ENCODE measurements at regions not wholly inside any gene's neighbourhood (a gene's known extent, or its start where the extent isn't known, plus 50 kb on each side); places are given as distances from the start of the nearest gene placed in this dataset.
"Not testable (repeated sequence)": the region's sequence is repeated elsewhere in the genome, so short reads cannot be mapped to it uniquely, and the experiment has no call there.

DNA sequence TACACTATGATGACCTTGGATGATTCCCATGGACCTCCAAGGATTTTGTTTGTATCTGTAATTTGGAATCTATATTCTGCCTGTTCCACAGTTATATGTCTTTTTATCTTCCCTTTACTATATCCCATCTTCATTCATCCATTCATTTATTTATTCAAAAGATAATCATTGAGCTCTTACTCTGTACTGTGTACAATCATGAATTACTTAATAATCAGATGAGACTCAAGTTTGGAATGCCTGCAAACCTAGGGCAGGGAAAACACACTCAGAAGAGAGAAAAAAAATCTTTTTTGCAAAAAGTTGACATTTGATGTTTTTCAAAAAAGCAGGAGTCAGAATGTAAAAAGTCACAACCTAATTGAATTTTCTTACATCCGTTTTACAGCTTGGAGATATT lies 170.2 kb upstream of the GNAI1 start:
- no peak for DNase-seq (ENCODE audit: low read depth in 2 of 3, low spot score in 1 of 3)

DNA sequence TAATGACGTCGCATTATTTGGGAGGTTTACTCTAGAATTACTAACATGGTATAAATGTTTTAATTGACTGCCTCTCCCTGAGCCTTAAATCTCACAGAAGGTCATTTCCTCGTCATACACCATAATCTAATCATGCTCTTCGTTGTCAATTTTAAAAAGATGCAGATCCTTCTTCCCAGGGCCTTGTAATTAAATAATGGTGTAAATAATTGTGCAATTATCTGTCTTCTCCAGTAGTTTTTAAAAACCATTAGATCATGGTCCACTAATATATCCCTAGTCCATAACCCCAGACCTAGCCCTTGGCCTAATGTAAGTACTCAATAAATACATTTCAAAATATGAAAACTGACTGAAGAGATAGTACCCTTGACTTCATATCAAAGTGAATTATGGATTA lies 181.5 kb upstream of the GNAI1 start:
- DNase-seq (ENCODE audit: low read depth in 2 of 3, low spot score in 1 of 3), result no peak

DNA sequence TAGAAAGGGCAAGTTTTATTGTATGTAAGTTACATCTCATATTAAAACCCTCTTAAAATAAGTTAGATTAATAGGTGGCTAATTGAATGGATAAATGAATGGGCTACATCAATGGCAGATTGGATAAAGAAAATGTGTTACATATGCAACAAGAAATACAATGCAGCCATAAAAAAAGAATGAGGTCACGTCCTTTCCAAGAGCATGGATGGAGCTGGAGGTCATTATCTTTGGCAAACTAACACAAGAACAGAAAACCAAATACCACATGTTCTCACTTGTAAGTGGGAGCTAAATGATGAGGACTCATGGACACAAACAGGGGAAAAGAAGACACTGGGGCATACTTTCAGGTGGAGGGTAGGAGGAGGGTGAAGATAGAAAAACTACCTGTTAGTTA lies 182.2 kb upstream of the GNAI1 start:
- DNase-seq (ENCODE audit: low read depth in 2 of 3, low spot score in 1 of 3), result no peak

DNA sequence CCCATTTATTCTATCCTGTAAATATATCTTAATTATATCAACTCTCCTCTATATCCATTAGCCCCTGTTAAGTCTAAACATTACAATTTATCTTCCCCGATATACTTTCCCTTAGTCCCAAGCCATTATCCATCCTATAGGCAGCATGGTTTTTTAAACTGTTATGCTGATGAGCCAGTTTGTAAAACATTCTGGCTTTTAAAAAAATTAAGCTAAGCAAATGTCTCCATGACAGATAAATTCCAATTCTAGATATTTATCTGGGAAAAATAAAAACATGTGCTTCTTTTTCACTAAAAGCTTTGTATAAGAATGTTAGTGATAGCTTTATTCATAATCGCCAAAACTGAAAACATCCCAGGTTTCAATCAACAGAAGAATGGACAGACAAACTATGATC lies 183.2 kb upstream of the GNAI1 start:
- no peak for DNase-seq (ENCODE audit: low read depth in 2 of 3, low spot score in 1 of 3)

DNA sequence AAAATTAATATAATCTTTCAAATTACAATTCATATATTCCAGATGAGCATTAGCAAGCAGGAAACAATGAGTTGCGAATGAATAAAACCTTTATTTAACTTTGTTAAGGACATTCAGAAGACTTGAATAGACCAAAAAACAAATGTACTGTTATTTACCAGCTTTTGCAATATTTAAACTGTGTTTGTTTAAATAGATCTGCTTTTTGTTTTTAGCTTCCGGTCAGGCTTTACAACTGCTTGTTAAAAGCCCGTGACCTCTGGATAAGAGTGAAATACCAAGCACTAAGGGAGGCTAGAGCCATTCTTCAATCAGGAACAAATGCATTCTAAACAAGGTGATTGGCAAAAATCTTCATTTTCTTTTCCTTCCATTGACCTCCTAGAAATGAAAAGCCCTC lies 184.9 kb upstream of the GNAI1 start:
- no peak for DNase-seq (ENCODE audit: low read depth in 2 of 3, low spot score in 1 of 3)

DNA sequence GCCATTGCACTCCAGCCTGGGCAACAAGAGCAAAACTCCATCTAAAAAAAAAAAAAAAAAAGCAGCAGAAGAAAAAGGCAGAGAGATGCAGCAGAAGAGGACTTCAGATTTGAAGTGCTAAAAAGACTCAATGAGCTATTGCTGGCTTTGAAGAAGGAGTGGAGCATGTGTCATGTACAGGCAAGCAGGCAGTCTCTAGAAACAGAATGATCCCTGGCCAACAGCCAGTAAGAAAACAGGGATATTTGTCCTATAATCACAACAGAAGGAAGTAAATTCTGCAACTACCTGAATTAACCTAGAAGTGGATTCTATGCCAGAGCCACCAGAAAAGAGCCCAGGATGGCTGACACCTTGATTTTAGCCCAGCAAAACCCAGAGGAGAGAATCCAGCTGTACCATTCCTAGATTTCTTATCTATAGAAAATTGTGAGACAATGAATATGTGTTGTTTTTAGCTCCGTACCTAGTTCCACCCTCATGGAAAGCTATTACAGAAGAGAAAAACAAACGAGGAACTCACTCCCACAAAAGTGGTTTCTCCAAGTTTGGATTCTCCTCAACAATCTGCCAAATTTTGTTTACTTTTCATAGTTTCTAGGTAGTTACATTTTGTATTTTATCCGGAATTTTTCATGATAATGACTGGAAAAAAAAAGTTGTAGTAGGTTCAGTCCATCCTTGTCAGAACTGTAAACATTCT lies 198.2 kb upstream of the GNAI1 start:
- DNase-seq (ENCODE audit: low read depth in 2 of 3, low spot score in 1 of 3), result no peak

DNA sequence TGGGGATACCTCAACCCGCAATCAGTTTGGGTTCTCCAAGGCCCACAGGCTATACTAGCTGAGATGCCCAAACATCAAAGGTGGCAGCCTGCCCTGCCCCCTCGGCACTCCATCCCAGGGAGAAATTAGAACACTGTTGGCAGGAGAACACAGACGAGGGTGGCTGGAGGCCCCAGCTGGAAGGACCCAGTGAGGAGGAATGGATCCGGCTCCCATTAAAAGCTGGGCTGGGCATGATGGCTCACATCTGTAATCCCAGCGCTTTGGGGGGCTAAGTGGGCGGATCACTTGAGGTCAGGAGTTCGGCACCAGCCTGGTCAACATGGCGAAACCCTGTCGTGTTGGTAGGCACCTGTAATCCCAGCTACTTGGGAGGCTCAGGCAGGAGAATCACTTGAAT lies 199.9 kb upstream of the GNAI1 start:
- no peak for DNase-seq (ENCODE audit: low read depth in 2 of 3, low spot score in 1 of 3)

DNA sequence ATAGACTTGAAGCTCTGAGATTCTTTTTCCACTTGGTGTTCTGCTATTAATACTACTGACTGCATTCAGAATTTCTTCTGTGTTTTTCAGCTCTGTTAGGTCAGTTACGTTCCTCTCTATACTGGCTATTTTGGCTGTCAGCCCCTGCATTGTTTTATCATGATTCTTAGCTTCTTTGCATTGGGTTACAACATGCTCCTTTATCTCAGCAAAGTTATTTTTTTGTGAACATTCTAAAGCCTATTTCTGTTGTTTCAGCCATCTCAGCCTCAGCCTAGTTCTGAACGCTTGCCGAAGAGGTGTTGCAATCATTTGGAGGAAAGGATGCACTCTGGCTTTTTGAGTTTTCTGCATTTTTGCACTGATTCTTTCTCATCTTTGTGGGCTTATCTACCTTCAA lies 201.5 kb upstream of the GNAI1 start:
- no peak for DNase-seq (ENCODE audit: low read depth in 2 of 3, low spot score in 1 of 3)

DNA sequence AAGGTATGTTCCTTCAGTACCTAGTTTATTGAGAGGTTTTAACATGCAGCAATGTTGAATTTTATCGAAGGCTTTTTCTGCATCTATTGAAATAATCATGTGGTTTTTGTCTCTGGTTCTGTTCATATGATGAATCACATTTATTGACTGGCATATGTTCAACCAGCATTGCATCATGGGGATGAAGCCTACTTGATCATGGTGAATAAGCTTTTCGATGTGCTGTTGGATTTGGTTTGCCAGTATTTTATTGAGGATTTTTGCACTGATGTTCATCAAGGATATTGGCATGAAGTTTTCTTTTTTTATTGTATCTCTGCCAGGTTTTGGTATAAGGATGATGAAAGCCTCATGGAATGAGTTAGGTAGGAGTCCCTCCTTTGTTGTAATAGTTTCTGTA lies 204.0 kb upstream of the GNAI1 start:
- no peak for DNase-seq (ENCODE audit: low read depth in 2 of 3, low spot score in 1 of 3)

DNA sequence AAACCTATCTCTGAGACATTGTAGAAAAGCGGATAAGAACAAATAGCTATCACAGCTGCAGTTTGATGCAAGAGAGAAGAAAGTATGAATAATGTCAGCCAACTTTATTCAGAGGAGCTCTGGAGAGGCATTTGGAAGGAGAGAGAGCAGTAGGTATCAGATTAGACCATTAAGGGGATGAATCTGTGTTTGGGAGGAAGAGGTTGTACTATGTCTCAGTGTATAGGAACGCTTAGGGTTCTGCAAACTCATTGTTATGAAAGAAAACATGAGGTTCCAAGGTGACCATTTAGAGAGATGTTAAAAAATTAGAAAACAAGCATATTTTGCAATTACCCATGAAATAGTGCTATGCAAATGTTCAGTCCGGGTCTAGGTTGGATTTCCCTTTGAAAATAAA lies 207.5 kb upstream of the GNAI1 start:
- no peak for DNase-seq (ENCODE audit: low read depth in 2 of 3, low spot score in 1 of 3)

DNA sequence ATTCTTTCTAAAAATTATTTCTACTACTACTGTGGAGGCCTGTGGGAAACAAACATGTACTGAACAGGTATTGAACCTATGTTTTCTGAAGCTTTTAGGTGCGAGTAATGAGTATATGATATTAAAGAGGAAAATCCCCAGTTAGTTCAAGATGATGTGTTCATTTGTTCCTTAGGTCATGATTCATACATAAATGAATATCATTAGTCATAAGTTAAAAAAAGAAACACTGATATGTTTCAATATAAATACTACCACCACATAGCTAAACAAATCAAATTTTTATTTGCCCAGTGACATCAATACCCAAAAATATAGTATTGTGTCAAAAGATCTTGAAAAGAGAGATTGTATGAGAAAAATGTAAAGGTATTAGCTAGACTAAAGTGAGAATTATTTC lies 210.7 kb upstream of the GNAI1 start:
- DNase-seq (ENCODE audit: low read depth in 2 of 3, low spot score in 1 of 3), result no peak

DNA sequence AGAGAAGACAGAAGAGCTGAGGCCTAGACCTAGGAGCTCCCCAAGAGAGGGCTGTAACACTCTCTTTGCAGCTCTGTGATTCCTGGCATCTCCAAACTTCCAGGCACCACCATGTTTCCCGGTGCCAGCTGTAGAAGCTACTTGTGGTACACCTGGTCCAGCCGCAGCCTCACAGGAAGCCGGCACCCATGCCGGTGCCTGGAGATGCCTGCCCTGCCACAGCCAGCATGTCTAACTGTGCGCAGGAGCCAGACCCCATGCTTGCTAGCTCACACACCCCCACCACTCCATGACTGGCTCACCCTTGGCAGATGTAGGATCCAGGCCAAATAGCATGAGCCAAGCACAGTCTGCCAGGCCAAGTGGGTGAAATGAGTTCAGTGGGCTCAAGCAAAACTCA lies 211.7 kb upstream of the GNAI1 start:
- DNase-seq (ENCODE audit: low read depth in 2 of 3, low spot score in 1 of 3), result no peak

DNA sequence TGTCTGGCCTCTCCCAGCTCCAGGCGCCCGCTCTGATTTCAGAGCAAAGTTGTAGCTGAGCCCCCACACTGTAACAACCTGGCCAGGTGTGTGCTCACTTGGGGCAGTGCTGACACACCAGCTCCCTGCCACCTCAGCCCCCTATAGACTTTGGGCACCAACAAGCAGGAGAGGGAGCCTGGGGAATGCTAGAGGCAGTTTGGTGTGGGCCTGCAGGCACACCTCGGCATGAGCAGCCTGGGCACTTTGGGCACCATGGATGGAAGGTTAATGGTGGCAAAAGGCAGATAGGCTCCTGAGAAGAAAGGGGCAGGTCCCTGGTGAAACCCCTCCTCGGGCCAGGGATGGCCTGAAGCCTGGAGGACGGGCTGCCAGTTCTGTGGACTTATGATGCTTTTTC lies 212.7 kb upstream of the GNAI1 start:
- DNase-seq (ENCODE audit: low read depth in 2 of 3, low spot score in 1 of 3), result no peak

DNA sequence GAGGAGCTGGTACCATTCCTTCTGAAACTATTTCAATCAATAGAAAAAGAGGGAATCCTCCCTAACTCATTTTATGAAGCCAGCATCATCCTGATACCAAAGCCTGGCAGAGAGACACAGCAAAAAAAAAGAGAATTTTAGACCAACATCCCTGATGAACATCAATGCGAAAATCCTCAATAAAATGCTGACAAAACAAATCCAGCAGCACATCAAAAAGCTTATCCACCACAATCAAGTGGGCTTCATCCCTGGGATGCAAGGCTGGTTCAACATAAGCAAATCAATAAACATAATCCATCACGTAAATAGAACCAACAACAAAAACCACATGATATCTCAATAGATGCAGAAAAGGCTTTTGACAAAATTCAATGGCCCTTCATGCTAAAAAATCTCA lies 216.0 kb upstream of the GNAI1 start:
- not testable (repeated sequence) for DNase-seq (ENCODE audit: low read depth in 2 of 3, low spot score in 1 of 3)

DNA sequence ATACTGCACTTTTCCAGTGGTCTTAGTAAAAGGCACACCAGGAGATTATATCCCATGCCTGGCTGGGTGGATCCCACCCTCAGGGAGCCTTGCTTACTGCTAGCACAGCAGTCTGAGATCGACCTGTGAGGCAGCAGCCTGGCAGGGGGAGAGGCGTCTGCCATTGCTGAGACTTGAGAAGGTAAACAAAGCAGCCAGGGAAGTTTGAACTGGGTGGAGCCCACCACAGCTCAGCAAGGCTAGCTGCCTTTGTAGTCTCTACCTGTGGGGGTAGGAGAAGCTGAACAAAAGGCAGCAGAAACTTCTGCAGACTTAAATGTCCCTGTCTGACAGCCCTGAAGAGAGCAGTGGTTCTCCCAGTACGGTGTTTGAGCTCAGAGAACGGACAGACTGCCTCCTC lies 219.3 kb upstream of the GNAI1 start:
- not testable (repeated sequence) for DNase-seq (ENCODE audit: low read depth in 2 of 3, low spot score in 1 of 3)

DNA sequence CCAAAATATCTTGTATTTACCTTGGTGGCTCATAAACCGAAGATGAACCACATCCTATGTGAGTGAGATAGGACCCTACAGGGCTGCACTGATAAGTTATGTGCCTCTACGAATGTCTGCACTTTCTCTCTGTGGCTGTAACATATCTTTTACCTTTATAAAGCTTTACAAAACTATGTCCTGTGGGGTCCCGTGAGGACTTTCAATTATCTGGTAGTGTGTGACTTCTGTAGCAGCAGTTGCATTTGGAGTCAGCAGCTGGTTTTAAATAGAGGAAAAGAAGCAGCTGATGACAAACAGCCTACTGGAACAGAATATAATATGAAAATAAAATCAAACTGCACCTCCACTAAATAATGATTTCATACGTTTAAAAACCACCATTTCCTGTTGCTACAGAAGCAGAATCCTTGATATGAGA lies 222.4 kb upstream of the GNAI1 start:
- no peak for DNase-seq (ENCODE audit: low read depth in 2 of 3, low spot score in 1 of 3)

DNA sequence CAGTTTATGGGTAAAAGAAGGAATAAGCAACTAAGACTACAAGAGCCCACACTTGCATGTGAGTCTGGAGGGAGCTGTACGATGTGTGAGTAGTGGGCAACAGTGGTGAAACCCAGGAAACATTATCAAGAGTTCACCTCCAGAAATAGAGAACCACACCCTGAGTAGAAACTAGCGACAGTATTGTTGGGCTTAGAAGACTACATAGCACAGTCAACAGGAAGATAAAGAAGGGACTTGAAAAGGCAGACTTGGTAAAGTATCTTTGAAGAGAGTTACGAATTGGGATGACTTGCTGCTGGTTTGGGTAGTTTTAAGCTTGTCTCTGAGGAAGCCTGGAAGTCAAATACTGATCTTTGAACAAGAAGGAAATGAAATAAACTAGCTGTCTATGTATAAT lies 223.2 kb upstream of the GNAI1 start:
- DNase-seq (ENCODE audit: low read depth in 2 of 3, low spot score in 1 of 3), result no peak

DNA sequence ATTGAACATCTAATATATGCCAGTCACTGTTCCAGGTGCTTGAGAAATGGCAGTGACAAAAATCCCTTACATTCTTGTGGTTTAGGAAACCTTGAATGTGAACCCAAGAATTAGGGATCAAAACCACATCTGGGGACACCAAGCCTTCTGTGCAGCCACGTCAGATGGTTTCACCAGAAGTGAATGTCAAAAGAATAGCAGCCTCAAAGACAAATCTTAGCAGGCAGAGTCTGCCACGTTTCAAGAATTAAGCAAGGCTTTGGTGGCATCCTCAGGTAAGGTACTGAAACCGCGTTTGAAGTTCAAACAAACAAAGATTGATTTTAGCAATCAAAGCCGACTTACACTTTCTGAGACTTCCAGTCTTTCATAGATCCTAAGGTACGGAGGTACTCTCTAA lies 225.5 kb upstream of the GNAI1 start:
- DNase-seq (ENCODE audit: low read depth in 2 of 3, low spot score in 1 of 3), result no peak

DNA sequence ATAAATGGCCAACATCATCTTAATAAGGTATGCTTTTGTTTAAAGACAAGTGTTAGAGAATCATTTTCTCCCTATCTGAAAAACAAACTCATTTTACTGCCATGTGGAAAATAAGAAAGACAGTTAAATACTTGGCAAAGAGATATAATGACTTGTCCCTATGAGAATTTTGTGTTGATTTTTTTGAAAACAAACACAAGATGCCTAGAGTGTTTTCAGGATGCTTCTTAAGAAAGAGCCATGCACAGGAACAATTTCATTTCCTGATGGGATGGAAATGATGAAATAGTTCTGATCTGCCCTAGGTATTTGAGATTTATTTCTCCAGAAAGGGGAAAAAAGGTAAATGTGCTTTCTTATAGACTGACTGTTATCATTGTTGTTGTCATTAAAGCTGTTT lies 237.5 kb upstream of the GNAI1 start:
- no peak for DNase-seq (ENCODE audit: low read depth in 2 of 3, low spot score in 1 of 3)

DNA sequence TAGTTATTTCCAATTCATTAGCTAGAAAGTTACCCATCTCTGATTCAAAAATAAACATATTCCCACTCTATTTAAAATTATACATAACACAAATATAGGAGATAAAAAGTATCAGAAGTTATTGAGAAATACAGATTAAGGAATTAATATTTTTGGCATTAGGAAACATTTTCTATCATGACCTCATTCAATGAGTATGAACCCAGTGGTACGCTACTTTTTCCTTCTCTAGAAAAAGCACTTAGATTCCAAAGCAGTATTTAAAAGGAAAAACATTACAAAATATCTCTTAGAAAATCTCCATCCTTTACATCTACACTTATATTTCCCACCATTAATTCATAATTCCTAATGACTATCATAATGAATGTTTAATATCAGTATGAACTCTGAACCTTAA lies 240.6 kb upstream of the GNAI1 start:
- no peak for DNase-seq (ENCODE audit: low read depth in 2 of 3, low spot score in 1 of 3)

DNA sequence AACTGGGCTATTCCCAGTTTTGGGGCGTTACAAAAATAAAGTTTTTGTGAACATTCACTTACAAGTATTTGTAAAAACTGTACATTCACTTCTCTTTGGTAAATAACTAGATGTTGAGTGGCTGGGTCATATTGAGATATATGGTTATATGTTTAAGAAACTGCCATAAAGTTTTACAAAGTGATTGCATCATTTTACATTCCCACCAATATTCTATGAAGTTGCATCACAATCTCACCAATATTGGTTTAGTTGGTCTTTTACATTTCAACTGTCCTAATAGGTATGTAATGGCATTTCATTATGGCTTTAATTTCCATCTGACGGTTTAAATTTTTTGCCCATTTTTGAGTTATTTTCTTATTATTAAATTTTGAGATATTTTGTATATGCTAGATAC lies 251.7 kb upstream of the GNAI1 start:
- DNase-seq (ENCODE audit: low read depth in 2 of 3, low spot score in 1 of 3), result no peak

DNA sequence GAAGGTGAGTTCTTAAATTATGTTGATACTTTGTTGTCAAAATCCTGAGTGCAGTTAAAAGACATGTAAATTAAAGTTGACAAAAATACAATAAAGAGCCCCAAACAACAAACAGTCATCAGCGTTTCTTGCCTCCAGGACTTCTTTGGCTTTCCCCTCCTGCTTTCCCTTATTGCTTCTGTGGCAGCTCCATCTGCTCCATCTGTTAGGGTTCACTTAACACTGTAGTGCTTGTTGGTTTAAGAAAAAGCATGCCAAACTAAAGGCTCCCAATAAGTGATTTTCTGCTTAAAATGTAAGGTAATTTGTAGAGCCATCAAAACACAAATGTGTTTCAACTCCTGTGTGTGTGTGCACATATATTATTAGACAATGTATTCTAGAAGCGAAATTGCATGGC lies 254.3 kb upstream of the GNAI1 start:
- DNase-seq (ENCODE audit: low read depth in 2 of 3, low spot score in 1 of 3), result no peak

DNA sequence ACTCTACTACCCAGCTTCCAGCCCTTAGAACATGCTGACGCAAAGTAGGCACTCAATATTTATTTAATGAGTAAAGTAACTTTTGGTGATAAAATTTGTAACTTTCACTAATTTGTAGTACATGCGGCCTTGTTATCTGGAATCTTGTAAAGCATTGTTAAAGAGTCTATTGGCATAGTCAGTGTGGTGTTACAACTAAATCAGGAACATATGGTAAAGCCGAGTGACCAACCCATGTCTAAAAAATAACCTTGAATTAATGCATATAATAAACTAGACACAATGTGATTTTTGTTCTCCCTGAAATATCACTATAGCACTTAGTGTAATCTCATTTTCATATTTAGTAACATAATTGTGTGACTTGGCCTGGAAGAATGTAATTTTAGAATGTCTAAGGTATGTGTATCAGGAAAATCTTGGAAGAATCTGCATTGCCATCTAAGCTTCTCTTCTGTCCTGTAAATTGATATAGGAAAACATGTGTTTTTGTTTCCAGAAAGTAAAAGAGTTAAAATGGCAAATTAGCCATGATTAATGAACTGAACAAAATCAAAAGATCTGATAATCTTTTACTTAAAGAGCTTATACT lies 256.7 kb upstream of the GNAI1 start:
- no peak for DNase-seq (ENCODE audit: low read depth in 2 of 3, low spot score in 1 of 3)
